Memory B cell (primary cell): ENCODE measurements at regions not wholly inside any gene's neighbourhood (a gene's known extent, or its start where the extent isn't known, plus 50 kb on each side); places are given as distances from the start of the nearest gene placed in this dataset.

Source experiments
- ATAC-seq: fragments of 150-1000 bp; cut with Tn5 transposase; 2 replicates; pipeline ENCODE4 v1.10.0; 2021; ENCODE audit warnings: low read depth, mild to moderate bottlenecking, moderate library complexity
- DNase-seq, 2 donors: peaks; one replicate each; pipeline ENCODE4 v3.0.0; 2022; ENCODE audit warnings: low spot score in 2 of 2
- H3K27ac Mint-ChIP-seq: one replicate; pipeline ENCODE4 v1.8.0; 2022; ENCODE audit warnings: mild to moderate bottlenecking, moderate library complexity, mixed read lengths
- H3K27me3 Mint-ChIP-seq: one replicate; pipeline ENCODE4 v1.8.0; 2022; ENCODE audit warnings: mixed read lengths
- H3K36me3 Mint-ChIP-seq: one replicate; pipeline ENCODE4 v1.8.0; 2022; ENCODE audit warnings: mild to moderate bottlenecking, mixed read lengths
- H3K4me1 Mint-ChIP-seq: one replicate; pipeline ENCODE4 v1.8.0; 2022; ENCODE audit warnings: mixed read lengths
- H3K4me3 Mint-ChIP-seq: one replicate; pipeline ENCODE4 v1.8.0; 2022; ENCODE audit warnings: mild to moderate bottlenecking, moderate library complexity, mixed read lengths
- H3K9me3 Mint-ChIP-seq: one replicate; pipeline ENCODE4 v1.8.0; 2022; ENCODE audit warnings: mixed read lengths

GRCh38 chr9:108722396-108722795, 133.4 kb downstream of the ACTL7B start:
- no peaks in the 10 kb centered on the region for H3K4me1 Mint-ChIP-seq
- no peak for ATAC-seq
- no peaks in the 10 kb centered on the region for H3K36me3 Mint-ChIP-seq
- no peak overlapping the region for H3K27ac Mint-ChIP-seq
- H3K27me3 Mint-ChIP-seq, result no peaks in the 10 kb centered on the region
- DNase-seq, result no peak
- H3K4me3 Mint-ChIP-seq, result no peak overlapping the region
- peaks cover 4% of the 10 kb centered on the region for H3K9me3 Mint-ChIP-seq

- no peak overlapping the region for H3K4me3 Mint-ChIP-seq
- no peak overlapping the region for H3K27ac Mint-ChIP-seq
- H3K27me3 Mint-ChIP-seq, result no peaks in the 10 kb centered on the region
- no peak for ATAC-seq
- no peaks in the 10 kb centered on the region for H3K36me3 Mint-ChIP-seq
- DNase-seq, result no peak
- H3K9me3 Mint-ChIP-seq, result peaks cover 8% of the 10 kb centered on the region
- no peaks in the 10 kb centered on the region for H3K4me1 Mint-ChIP-seq
These were observed 135.6 kb downstream of the ACTL7B start for GRCh38 chr9:108720191-108720642.

- H3K36me3 Mint-ChIP-seq, result no peaks in the 10 kb centered on the region
- no peaks in the 10 kb centered on the region for H3K4me1 Mint-ChIP-seq
- no peak overlapping the region for H3K27ac Mint-ChIP-seq
- DNase-seq (no peak), ATAC-seq (no peak)
- no peak overlapping the region for H3K4me3 Mint-ChIP-seq
- peaks cover 1% of the 10 kb centered on the region for H3K9me3 Mint-ChIP-seq
- no peaks in the 10 kb centered on the region for H3K27me3 Mint-ChIP-seq
These were observed 145.4 kb downstream of the ACTL7B start for GRCh38 chr9:108710424-108710823.

DNA sequence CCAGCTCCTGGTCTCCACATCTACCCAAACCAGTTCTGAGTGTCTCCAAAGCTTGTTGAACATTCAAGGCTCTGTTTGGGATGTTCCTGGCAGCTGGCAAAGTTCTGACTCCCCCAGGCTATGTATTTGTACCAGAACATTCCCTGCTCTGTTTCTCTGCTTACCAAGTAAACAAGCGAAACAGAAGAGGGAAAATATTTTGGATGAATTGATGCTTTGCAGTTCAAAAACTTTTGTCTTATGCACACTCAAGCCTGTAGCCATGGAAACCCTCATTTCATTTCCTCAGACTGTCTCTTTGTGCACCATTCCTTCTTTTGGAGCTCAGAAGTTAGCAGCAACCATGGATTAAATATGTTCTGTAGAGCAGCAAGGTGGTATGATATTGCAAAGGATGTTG, 145.8 kb downstream of the ACTL7B start:
- no peak for DNase-seq
- Mint-ChIP-seq H3K36me3 (no peaks in the 10 kb centered on the region), H3K4me3 (no peak overlapping the region), H3K4me1 (no peaks in the 10 kb centered on the region), H3K27me3 (no peaks in the 10 kb centered on the region), H3K9me3 (peaks cover 1% of the 10 kb centered on the region), H3K27ac (no peak overlapping the region)
- no peak for ATAC-seq

DNA sequence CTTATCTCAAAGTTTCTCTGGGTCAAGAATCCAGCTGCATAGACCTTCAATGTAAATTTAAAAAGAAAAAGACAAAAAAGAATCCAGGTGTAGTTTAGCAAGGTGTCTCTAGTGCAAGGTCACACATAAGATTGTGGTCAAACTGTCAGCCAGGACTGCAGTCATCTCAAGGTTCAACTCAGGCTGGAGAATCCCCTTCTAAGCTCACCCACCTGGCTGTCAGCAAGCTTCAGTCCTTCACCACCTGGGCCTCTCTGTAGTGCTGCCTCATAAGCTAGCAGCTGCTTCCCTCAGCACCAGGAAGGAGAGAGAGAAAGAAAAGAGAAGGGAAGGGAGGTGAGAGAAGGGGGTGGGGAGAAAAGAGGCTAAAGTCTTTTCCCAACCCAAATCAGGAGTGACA, 146.7 kb downstream of the ACTL7B start:
- no peak overlapping the region for H3K4me3 Mint-ChIP-seq
- H3K36me3 Mint-ChIP-seq, result no peaks in the 10 kb centered on the region
- H3K27me3 Mint-ChIP-seq, result no peaks in the 10 kb centered on the region
- no peak overlapping the region for H3K27ac Mint-ChIP-seq
- ATAC-seq (no peak), DNase-seq (no peak)
- H3K4me1 Mint-ChIP-seq, result no peaks in the 10 kb centered on the region
- H3K9me3 Mint-ChIP-seq, result peaks cover 1% of the 10 kb centered on the region

GRCh38 chr9:108708448-108708847, 147.3 kb downstream of the ACTL7B start:
- ATAC-seq (no peak), DNase-seq (no peak)
- H3K27ac Mint-ChIP-seq, result no peak overlapping the region
- H3K4me1 Mint-ChIP-seq, result no peaks in the 10 kb centered on the region
- H3K9me3 Mint-ChIP-seq, result peaks cover 1% of the 10 kb centered on the region
- H3K36me3 Mint-ChIP-seq, result no peaks in the 10 kb centered on the region
- no peaks in the 10 kb centered on the region for H3K27me3 Mint-ChIP-seq
- no peak overlapping the region for H3K4me3 Mint-ChIP-seq

DNA sequence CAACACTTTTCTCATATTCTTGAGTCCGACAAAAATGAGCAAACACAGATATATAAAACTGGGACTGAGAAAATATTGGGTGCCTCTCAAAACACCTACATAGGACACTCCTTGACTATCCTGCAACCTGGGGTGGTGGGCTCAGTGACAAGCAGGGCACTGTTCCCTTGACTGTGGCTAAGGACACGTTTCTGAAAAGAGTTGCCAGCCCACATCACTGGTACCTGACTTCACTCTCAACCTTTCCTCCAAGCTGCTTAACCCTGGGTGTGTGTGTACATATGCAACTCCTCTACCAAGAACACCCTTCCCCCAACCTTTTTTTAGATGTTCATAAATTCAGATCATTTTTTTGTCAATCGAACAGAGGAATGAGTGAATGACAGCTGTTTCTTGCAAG, 148.7 kb downstream of the ACTL7B start:
- H3K36me3 Mint-ChIP-seq, result no peaks in the 10 kb centered on the region
- no peak for DNase-seq
- ATAC-seq, result no peak
- no peaks in the 10 kb centered on the region for H3K9me3 Mint-ChIP-seq
- H3K4me1 Mint-ChIP-seq, result no peaks in the 10 kb centered on the region
- H3K27me3 Mint-ChIP-seq, result no peaks in the 10 kb centered on the region
- H3K4me3 Mint-ChIP-seq, result no peak overlapping the region
- H3K27ac Mint-ChIP-seq, result no peak overlapping the region

- Mint-ChIP-seq H3K27ac (no peak overlapping the region), H3K9me3 (no peaks in the 10 kb centered on the region), H3K4me1 (no peaks in the 10 kb centered on the region), H3K36me3 (no peaks in the 10 kb centered on the region), H3K4me3 (no peak overlapping the region), H3K27me3 (no peaks in the 10 kb centered on the region)
- DNase-seq (no peak), ATAC-seq (no peak)
These were observed 151.5 kb downstream of the ACTL7B start for GRCh38 chr9:108704156-108704852.

DNA sequence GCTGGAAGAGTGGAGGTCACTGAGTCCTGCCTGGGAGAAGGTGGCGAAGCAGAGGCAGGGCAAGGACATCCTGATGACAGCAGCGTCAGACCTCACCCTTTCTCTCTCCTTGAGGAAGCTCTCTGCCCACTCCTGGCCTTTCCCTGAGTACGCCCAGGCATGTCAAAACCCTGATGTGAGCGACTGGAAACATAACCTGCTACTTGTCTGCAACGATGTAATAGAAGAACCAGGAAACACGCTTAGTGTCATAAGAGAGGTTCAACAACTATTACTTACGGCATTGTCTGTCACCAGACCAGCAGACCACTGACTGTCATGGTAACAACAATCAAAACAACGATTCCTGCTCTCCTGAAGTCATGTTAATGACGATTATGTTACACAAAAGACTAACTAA, 152.4 kb downstream of the ACTL7B start:
- Mint-ChIP-seq H3K9me3 (peaks cover 1% of the 10 kb centered on the region), H3K36me3 (no peaks in the 10 kb centered on the region), H3K27ac (no peak overlapping the region), H3K27me3 (peaks cover 1% of the 10 kb centered on the region), H3K4me1 (no peaks in the 10 kb centered on the region), H3K4me3 (no peak overlapping the region)
- no peak for DNase-seq
- no peak for ATAC-seq

DNA sequence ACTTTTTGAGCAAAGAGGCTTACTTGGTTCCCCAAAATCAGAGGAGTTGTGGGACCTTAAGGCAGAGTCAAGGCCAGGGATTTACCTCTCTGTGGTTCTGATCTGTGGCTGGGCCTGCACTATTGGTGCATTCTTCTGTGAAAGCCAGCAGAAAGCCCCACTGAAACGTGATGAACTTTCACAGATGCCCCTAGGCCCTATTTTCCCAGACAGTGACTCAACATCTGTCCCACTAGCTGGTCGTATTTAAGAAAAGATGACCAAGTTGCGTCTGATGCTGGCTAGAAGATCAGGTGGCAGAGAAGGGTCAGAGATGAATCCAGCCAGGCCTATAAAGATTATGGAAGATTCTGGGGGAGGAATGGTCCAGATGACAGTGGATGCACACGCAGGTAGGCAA, 153.1 kb downstream of the ACTL7B start:
- Mint-ChIP-seq H3K27me3 (peaks cover 1% of the 10 kb centered on the region), H3K9me3 (peaks cover 1% of the 10 kb centered on the region), H3K27ac (no peak overlapping the region), H3K4me1 (no peaks in the 10 kb centered on the region), H3K36me3 (no peaks in the 10 kb centered on the region), H3K4me3 (no peak overlapping the region)
- no peak for DNase-seq
- ATAC-seq, result no peak

DNA sequence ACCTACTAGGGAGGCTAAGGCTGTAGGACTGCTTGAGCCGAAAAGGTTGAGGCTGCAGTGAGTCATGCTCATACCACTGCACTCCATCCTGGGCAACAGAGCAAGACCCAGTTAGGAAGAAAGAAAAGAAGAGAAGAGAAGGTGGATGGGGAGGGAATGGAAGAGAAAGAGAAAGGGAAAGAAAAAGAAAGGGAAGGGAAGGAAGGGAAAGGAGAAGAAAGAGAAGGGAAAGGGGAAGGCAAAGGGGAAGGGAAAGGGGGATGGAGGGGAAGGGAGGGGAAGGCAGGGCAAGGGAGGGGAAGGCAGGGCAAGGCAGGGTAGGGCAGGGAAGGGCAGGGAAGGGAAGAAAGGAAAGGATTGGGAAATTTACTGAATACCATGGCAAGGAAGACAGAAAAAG, 157.0 kb downstream of the ACTL7B start:
- H3K9me3 Mint-ChIP-seq, result peaks cover 7% of the 10 kb centered on the region
- no peak overlapping the region for H3K27ac Mint-ChIP-seq
- no peaks in the 10 kb centered on the region for H3K36me3 Mint-ChIP-seq
- H3K27me3 Mint-ChIP-seq, result peaks cover 1% of the 10 kb centered on the region
- H3K4me1 Mint-ChIP-seq, result no peaks in the 10 kb centered on the region
- ATAC-seq (no peak), DNase-seq (no peak)
- H3K4me3 Mint-ChIP-seq, result no peak overlapping the region

DNA sequence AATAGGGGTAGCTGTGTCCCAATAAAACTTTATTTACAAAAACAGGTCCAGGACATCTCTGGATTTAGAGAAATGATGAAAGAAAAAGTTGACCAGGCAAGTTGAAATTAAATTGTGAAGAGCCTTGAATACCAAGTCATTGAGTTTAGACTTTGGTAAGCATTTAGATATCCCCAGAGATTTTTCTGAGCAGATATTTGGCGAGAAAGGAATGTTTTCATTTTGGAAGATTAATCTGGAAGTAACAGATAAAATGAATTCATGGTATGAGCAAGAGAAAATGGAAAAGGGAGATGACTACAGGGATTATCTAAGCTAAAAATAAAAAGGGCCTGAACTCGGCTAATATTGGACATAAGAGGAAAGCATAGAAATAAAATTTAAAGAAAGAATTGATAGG, 157.6 kb downstream of the ACTL7B start:
- H3K4me1 Mint-ChIP-seq, result no peaks in the 10 kb centered on the region
- no peaks in the 10 kb centered on the region for H3K36me3 Mint-ChIP-seq
- peaks cover 7% of the 10 kb centered on the region for H3K9me3 Mint-ChIP-seq
- no peak for DNase-seq
- no peak overlapping the region for H3K4me3 Mint-ChIP-seq
- H3K27ac Mint-ChIP-seq, result no peak overlapping the region
- ATAC-seq, result no peak
- peaks cover 1% of the 10 kb centered on the region for H3K27me3 Mint-ChIP-seq

DNA sequence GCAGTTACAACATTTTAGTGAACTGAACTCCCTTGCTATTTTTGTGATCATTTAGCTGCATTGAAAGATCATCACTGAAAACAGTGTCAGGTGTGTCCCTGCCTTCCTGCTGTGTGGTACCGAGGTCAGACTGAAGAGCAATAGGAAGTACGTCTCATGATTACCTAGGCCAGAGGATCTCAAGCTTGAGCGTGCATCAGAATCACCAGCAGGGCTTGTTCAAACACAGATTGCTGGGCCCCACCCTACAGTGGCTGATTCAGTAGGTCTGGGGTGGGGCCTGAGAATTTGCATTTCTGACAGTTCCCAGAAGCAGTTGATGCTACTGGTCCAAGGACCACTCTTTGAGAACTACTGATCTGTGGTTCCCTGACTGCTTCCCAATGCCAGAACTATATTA, 159.6 kb downstream of the ACTL7B start:
- DNase-seq (no peak), ATAC-seq (no peak)
- Mint-ChIP-seq H3K9me3 (peaks cover 7% of the 10 kb centered on the region), H3K27ac (no peak overlapping the region), H3K4me1 (no peaks in the 10 kb centered on the region), H3K27me3 (peaks cover 1% of the 10 kb centered on the region), H3K36me3 (no peaks in the 10 kb centered on the region), H3K4me3 (no peak overlapping the region)

- H3K9me3 Mint-ChIP-seq, result peaks cover 7% of the 10 kb centered on the region
- DNase-seq, result no peak
- H3K4me3 Mint-ChIP-seq, result no peak overlapping the region
- no peak overlapping the region for H3K27ac Mint-ChIP-seq
- no peaks in the 10 kb centered on the region for H3K36me3 Mint-ChIP-seq
- peaks cover 1% of the 10 kb centered on the region for H3K27me3 Mint-ChIP-seq
- no peaks in the 10 kb centered on the region for H3K4me1 Mint-ChIP-seq
- ATAC-seq, result no peak
These were observed 161.6 kb downstream of the ACTL7B start for GRCh38 chr9:108694170-108694569.

DNA sequence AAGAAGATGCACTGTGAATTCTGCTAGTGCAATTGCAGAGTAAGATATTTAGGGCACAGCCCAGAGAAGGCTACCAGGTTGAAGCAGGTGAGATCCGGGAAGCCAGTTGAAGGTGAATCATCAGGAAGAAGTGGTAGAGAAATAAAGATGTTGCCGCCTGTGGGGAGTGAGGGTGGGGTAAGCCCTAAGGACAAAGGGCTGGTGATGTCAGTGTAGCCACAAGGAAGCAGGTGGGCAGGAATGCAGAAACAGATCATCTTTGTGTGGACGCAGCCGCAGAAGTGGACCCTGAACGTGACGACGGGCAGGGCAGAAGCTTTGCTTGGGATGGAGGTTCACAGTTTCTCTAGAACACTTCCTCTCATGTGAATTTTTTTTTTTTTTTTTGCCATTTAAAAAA, 164.2 kb downstream of the ACTL7B start:
- DNase-seq (no peak), ATAC-seq (no peak)
- Mint-ChIP-seq H3K4me3 (no peak overlapping the region), H3K4me1 (no peaks in the 10 kb centered on the region), H3K27me3 (no peaks in the 10 kb centered on the region), H3K36me3 (no peaks in the 10 kb centered on the region), H3K9me3 (peaks cover 3% of the 10 kb centered on the region), H3K27ac (no peak overlapping the region)
